ENCODE measurements at regions not wholly inside any gene's neighbourhood (a gene's known extent, or its start where the extent isn't known, plus 50 kb on each side); places are given as distances from the start of the nearest gene placed in this dataset.

DNA sequence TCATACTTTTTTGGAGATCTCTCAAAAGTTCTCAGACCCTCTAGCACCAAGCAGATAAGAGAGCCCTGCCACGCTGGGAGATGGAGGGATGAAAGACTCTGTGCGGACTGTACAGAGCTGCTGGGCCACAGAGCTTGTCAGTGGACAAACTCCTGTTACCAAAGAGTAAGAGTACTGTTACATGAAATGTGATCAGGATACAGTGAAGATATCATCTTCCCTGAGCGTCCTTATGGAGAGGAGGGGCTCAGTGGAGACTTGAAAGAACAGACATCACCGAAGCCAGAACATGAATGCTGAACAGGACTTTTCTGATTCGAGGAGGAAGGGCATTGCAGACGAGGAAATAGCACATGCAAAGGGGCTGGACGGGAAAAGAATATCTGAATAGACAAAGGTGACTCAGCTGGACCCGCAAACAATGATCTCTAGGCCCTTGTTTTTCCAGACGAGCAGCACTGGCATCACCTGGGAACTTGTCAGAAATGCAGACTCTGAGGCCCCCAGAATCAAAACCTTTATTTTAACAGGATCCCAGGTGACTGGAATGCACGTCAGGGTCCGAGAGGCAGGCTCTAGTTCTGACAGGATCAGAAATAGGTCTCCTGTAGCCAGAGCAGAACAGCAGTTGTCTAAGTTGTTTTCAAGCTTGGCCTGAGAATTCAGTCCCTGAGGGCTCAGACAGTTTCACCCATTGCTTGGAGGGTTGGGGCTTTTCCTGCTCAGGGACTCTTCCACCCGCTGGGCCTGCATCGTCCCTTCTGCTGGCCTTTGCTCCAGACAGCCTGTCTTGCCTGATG lies 277.9 kb downstream of the RPLP1 start:
- TF ChIP-seq YY1 (IDR thresholded peaks at IDR 0.05) (no peak), JUND (IDR thresholded peaks at IDR 0.05) (no peak), GABPA (IDR thresholded peaks at IDR 0.05 in 1 of 2, conservative IDR thresholded peaks at IDR 0.05 in 1 of 2) (no peak), RAD21 (IDR thresholded peaks at IDR 0.05) (no peak), SP1 (IDR thresholded peaks at IDR 0.05) (no peak)
- TF ChIP-seq, protein P1, sequence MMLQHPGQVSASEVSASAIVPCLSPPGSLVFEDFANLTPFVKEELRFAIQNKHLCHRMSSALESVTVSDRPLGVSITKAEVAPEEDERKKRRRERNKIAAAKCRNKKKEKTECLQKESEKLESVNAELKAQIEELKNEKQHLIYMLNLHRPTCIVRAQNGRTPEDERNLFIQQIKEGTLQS (IDR thresholded peaks at IDR 0.05) = no peak
- TF ChIP-seq, protein P2, sequence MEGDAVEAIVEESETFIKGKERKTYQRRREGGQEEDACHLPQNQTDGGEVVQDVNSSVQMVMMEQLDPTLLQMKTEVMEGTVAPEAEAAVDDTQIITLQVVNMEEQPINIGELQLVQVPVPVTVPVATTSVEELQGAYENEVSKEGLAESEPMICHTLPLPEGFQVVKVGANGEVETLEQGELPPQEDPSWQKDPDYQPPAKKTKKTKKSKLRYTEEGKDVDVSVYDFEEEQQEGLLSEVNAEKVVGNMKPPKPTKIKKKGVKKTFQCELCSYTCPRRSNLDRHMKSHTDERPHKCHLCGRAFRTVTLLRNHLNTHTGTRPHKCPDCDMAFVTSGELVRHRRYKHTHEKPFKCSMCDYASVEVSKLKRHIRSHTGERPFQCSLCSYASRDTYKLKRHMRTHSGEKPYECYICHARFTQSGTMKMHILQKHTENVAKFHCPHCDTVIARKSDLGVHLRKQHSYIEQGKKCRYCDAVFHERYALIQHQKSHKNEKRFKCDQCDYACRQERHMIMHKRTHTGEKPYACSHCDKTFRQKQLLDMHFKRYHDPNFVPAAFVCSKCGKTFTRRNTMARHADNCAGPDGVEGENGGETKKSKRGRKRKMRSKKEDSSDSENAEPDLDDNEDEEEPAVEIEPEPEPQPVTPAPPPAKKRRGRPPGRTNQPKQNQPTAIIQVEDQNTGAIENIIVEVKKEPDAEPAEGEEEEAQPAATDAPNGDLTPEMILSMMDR (IDR thresholded peaks at IDR 0.05; ENCODE audit: low read depth, low read length, missing input control) = no peak
- TF ChIP-seq, protein P3, sequence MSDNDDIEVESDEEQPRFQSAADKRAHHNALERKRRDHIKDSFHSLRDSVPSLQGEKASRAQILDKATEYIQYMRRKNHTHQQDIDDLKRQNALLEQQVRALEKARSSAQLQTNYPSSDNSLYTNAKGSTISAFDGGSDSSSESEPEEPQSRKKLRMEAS (IDR thresholded peaks at IDR 0.05) = no peak
- TF ChIP-seq, protein P4, sequence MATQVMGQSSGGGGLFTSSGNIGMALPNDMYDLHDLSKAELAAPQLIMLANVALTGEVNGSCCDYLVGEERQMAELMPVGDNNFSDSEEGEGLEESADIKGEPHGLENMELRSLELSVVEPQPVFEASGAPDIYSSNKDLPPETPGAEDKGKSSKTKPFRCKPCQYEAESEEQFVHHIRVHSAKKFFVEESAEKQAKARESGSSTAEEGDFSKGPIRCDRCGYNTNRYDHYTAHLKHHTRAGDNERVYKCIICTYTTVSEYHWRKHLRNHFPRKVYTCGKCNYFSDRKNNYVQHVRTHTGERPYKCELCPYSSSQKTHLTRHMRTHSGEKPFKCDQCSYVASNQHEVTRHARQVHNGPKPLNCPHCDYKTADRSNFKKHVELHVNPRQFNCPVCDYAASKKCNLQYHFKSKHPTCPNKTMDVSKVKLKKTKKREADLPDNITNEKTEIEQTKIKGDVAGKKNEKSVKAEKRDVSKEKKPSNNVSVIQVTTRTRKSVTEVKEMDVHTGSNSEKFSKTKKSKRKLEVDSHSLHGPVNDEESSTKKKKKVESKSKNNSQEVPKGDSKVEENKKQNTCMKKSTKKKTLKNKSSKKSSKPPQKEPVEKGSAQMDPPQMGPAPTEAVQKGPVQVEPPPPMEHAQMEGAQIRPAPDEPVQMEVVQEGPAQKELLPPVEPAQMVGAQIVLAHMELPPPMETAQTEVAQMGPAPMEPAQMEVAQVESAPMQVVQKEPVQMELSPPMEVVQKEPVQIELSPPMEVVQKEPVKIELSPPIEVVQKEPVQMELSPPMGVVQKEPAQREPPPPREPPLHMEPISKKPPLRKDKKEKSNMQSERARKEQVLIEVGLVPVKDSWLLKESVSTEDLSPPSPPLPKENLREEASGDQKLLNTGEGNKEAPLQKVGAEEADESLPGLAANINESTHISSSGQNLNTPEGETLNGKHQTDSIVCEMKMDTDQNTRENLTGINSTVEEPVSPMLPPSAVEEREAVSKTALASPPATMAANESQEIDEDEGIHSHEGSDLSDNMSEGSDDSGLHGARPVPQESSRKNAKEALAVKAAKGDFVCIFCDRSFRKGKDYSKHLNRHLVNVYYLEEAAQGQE (IDR thresholded peaks at IDR 0.05) = no peak
- TF ChIP-seq, protein P5, sequence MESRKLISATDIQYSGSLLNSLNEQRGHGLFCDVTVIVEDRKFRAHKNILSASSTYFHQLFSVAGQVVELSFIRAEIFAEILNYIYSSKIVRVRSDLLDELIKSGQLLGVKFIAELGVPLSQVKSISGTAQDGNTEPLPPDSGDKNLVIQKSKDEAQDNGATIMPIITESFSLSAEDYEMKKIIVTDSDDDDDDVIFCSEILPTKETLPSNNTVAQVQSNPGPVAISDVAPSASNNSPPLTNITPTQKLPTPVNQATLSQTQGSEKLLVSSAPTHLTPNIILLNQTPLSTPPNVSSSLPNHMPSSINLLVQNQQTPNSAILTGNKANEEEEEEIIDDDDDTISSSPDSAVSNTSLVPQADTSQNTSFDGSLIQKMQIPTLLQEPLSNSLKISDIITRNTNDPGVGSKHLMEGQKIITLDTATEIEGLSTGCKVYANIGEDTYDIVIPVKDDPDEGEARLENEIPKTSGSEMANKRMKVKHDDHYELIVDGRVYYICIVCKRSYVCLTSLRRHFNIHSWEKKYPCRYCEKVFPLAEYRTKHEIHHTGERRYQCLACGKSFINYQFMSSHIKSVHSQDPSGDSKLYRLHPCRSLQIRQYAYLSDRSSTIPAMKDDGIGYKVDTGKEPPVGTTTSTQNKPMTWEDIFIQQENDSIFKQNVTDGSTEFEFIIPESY (IDR thresholded peaks at IDR 0.05) = no peak

Data from liver (tissue), 3 donors.